Stimulated activated effector memory CD8-positive, alpha-beta T cell treated with anti-CD3 and anti-CD28 coated beads, Interleukin-12 subunit alpha, Interleukin-12 subunit beta, amount 100 ng/mL, for 72 hours (primary cell): ENCODE measurements at regions not wholly inside any gene's neighbourhood (a gene's known extent, or its start where the extent isn't known, plus 50 kb on each side); places are given as distances from the start of the nearest gene placed in this dataset.
"Not testable (repeated sequence)": the region's sequence is repeated elsewhere in the genome, so short reads cannot be mapped to it uniquely, and the experiment has no call there.

ENCODE experiments used
- ATAC-seq: fragments of 150-1000 bp; cut with Tn5 transposase; 2 replicates; pipeline ENCODE4 v1.10.0; 2021
- DNase-seq, 2 donors: peaks; one replicate each; pipeline ENCODE4 v3.0.0; 2021 to 2022; ENCODE audit warnings: low spot score in 2 of 2
- H3K27ac Mint-ChIP-seq: one replicate; pipeline ENCODE4 v1.8.0; 2022; ENCODE audit warnings: mild to moderate bottlenecking, mixed read lengths
- H3K36me3 Mint-ChIP-seq: one replicate; pipeline ENCODE4 v1.8.0; 2022; ENCODE audit warnings: mild to moderate bottlenecking, mixed read lengths
- H3K4me1 Mint-ChIP-seq: one replicate; pipeline ENCODE4 v1.8.0; 2022; ENCODE audit warnings: mixed read lengths
- H3K4me3 Mint-ChIP-seq: one replicate; pipeline ENCODE4 v1.8.0; 2022; ENCODE audit warnings: mild to moderate bottlenecking, mixed read lengths
- H3K9me3 Mint-ChIP-seq: one replicate; pipeline ENCODE4 v1.8.0; 2022; ENCODE audit warnings: mixed read lengths

- H3K36me3 Mint-ChIP-seq, result no peaks in the 10 kb centered on the region
- H3K9me3 Mint-ChIP-seq, result peaks cover 5% of the 10 kb centered on the region
- ATAC-seq (no peak), DNase-seq (no peak)
- no peak overlapping the region for H3K27ac Mint-ChIP-seq
- peaks cover 24% of the 10 kb centered on the region for H3K4me1 Mint-ChIP-seq
- peak overlapping the region; percentile 11 for H3K4me3 Mint-ChIP-seq
These were observed 255.7 kb downstream of the ADGRD1 start for GRCh38 chr12:131209082-131210070.

GRCh38 chr12:131210506-131211339, 257.0 kb downstream of the ADGRD1 start:
- DNase-seq (no peak), ATAC-seq (no peak)
- Mint-ChIP-seq H3K27ac (no peak overlapping the region), H3K4me3 (no peak overlapping the region), H3K9me3 (peaks cover 5% of the 10 kb centered on the region), H3K4me1 (peaks cover 24% of the 10 kb centered on the region), H3K36me3 (no peaks in the 10 kb centered on the region)

DNA sequence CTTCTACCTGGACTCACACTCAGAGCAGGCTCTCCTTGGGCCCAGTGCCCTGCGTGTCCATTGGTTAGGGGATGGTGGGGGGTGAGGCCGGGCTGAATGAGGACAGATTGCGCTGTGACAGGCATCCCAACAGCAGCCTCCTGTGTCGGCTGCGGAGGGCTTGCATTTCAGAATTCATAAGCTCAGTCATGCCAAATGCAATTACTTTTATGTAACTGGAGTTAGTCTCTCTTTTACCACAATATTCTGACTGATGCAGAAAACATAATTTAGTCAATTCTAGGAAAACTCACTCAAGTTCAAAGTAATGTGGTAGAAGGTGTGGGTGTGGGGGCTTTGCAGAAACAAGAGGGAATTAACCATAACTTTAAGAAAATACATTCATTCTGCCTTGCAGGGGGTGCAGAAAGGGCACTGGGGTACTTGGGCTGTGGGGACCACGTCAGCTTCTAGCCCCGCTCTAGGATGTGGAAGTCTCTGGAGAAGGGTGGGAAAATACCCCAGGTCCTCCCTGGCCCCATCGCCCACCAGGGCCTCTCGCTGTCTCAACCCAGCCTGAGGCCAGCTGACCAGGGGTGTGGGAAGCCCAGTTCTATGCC, 257.7 kb downstream of the ADGRD1 start:
- Mint-ChIP-seq H3K4me3 (no peak overlapping the region), H3K27ac (no peak overlapping the region)
- DNase-seq, result no peak

GRCh38 chr12:131213896-131214442, 260.3 kb downstream of the ADGRD1 start:
- no peak for ATAC-seq
- DNase-seq, result no peak
- H3K4me1 Mint-ChIP-seq, result peaks cover 24% of the 10 kb centered on the region
- H3K9me3 Mint-ChIP-seq, result peaks cover 5% of the 10 kb centered on the region
- H3K36me3 Mint-ChIP-seq, result no peaks in the 10 kb centered on the region
- no peak overlapping the region for H3K27ac Mint-ChIP-seq
- no peak overlapping the region for H3K4me3 Mint-ChIP-seq

More for the DNA sequence above, 257.7 kb downstream of the ADGRD1 start:
- peaks cover 24% of the 10 kb centered on the region for H3K4me1 Mint-ChIP-seq
- H3K36me3 Mint-ChIP-seq, result no peaks in the 10 kb centered on the region
- peak; percentile 46 for ATAC-seq
- peaks cover 5% of the 10 kb centered on the region for H3K9me3 Mint-ChIP-seq

DNA sequence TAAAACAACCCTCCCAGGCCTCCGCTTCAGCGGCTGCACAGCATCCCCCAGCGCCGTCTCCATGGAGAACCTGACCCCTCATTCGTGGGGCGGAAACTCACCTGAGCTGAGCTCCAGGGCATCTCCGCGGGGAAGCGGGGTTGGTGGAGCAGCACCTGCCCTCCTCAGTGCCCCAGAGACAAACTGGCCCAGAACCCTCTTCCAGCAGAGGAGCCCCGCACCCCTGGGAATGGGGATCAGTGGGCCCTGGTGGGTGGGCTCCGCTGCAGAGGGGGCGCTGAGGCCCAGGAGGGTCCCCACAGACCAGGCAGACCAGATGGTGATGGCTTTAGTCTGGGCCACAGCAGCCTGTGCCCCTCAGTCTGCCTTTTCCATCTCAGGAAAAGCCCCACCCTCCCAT, 261.2 kb downstream of the ADGRD1 start:
- not testable (repeated sequence) for DNase-seq, H3K9me3 Mint-ChIP-seq, H3K4me3 Mint-ChIP-seq, ATAC-seq, H3K36me3 Mint-ChIP-seq, H3K27ac Mint-ChIP-seq
- peaks cover 16% of the 10 kb centered on the region for H3K4me1 Mint-ChIP-seq

GRCh38 chr12:131216587-131216986, 262.9 kb downstream of the ADGRD1 start:
- ATAC-seq, DNase-seq, H3K4me3 Mint-ChIP-seq, H3K36me3 Mint-ChIP-seq, H3K27ac Mint-ChIP-seq, H3K9me3 Mint-ChIP-seq, H3K4me1 Mint-ChIP-seq: not testable (repeated sequence)

DNA sequence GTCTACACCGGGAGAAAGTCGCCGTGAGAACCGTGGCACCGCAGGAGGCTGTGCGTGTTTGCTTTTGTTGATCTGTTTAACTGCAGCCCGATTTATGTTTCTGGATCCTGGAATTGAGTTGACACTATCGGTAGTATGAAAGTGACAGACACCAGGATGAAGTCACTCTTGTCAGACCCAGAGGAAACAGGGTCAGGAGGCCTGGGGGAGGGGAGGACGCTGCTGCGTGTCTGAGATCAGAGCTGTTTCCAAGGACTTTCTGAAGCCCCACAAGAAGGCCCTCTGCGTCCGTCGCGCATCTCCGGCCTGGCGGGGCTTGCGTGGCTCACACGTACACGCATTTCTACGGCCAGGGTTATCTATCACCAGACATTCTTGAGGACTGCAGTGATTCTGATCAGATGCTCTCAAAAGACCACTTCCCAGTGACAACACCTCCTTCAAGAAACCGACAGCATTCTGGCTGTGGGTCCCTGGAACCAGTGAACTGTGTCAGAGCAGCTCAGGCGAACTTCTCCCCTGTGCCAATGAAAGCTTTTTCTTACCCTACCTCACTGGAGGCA, 263.4 kb downstream of the ADGRD1 start:
- no peak for ATAC-seq
- H3K4me3 Mint-ChIP-seq, result no peak overlapping the region

DNA sequence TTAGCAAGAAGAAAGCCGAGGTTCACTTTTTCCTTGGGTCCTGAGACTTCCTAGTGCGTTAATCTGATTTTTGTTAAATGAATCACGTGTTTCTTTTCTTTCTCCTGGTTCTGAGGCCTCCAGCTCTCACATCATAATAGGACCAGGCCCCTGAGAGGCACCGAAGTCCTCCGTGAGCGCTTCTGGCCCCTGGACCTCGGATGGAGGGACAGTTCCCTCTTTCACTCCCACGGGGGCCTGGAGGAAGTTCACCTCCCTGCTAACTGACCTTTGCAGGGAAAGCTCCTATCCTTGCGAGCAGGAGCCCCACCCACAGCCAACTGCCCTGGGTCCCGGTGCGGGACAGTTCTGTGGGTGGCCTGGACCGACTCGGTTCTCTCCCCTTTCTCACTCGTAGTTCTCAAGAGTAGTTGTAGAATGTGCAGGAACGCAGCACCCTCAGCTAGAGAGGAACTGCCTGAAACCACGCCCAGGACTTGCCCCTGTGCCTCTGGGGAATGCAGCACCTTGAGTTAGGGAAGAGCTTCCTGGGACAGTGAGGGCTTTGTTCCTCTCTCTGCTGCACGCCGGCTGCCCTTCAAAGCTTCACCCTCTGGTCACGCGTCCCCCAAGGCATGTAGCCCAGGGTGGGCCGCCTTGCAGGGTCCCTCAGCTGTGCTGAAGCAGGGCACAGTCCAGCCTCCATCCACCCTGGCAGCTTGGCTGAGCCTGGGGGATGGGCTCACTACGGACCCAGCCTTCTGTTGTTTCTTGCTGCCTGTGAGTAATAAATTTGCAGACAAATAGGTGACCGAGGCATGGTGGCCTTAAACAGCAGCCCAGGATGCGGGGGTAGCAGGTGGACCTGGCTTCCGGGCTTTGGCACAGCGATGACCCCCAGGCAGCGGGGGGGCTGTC, 264.6 kb downstream of the ADGRD1 start:
- no peak overlapping the region for H3K4me3 Mint-ChIP-seq
- H3K4me1 Mint-ChIP-seq, result peaks cover 9% of the 10 kb centered on the region
- peaks cover 2% of the 10 kb centered on the region for H3K9me3 Mint-ChIP-seq
- ATAC-seq (no peak), DNase-seq (no peak)
- H3K27ac Mint-ChIP-seq, result no peak overlapping the region
- H3K36me3 Mint-ChIP-seq, result no peaks in the 10 kb centered on the region

More for the DNA sequence above, 263.4 kb downstream of the ADGRD1 start:
- Mint-ChIP-seq H3K9me3 (peaks cover 5% of the 10 kb centered on the region), H3K4me1 (peaks cover 4% of the 10 kb centered on the region), H3K36me3 (no peaks in the 10 kb centered on the region), H3K27ac (no peak overlapping the region)
- no peak for DNase-seq

DNA sequence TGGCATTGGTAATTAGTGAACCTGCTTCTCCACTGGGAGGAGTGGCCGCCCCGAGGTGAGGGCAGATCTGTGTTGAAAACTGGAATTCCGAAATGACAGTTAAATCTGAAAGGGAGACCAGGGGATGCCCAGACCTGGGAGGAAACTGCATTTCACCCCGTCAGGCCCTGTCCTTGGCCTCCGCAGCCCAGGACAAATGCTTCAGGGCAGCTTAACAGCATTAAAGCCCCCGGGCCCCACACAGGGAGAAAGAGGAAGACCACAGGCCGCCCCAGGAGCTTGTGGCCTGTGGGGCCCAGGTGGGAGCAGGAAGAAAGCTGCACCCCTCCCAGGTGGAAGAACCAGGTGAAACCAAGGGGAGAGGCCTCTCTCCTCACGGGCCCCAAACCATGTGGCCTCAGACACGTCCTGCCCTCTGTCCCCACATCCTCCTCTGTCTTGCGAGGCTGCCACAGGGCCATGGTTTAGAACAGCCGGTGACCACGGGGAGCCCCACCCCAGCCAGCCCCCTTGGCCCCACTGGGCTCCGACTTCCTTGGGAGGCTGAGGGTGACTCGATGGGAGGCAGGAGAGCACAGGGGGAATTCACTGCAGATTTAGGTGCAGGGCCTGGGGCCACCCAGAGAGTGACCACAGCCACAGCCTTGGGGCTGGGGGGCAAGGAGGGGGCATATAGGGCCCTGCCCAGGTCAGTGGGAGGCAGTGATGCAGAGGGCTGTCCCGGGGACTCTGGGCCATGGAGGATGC, 265.4 kb downstream of the ADGRD1 start:
- Mint-ChIP-seq H3K36me3 (no peaks in the 10 kb centered on the region), H3K4me3 (no peak overlapping the region), H3K9me3 (no peaks in the 10 kb centered on the region)

GRCh38 chr12:131219670-131220330, 266.1 kb downstream of the ADGRD1 start:
- Mint-ChIP-seq H3K36me3 (no peaks in the 10 kb centered on the region), H3K4me3 (no peak overlapping the region), H3K4me1 (peaks cover 9% of the 10 kb centered on the region), H3K27ac (no peak overlapping the region), H3K9me3 (no peaks in the 10 kb centered on the region)
- DNase-seq, result no peak
- no peak for ATAC-seq

More for the DNA sequence above, 265.4 kb downstream of the ADGRD1 start:
- ATAC-seq, result no peak
- H3K27ac Mint-ChIP-seq, result no peak overlapping the region
- peaks cover 9% of the 10 kb centered on the region for H3K4me1 Mint-ChIP-seq
- DNase-seq, result no peak

- no peak for DNase-seq
- no peaks in the 10 kb centered on the region for H3K36me3 Mint-ChIP-seq
- H3K4me3 Mint-ChIP-seq, result no peak overlapping the region
- no peak overlapping the region for H3K27ac Mint-ChIP-seq
- H3K9me3 Mint-ChIP-seq, result no peaks in the 10 kb centered on the region
- H3K4me1 Mint-ChIP-seq, result peaks cover 9% of the 10 kb centered on the region
- no peak for ATAC-seq
These were observed 266.6 kb downstream of the ADGRD1 start for GRCh38 chr12:131220331-131220685.

DNA sequence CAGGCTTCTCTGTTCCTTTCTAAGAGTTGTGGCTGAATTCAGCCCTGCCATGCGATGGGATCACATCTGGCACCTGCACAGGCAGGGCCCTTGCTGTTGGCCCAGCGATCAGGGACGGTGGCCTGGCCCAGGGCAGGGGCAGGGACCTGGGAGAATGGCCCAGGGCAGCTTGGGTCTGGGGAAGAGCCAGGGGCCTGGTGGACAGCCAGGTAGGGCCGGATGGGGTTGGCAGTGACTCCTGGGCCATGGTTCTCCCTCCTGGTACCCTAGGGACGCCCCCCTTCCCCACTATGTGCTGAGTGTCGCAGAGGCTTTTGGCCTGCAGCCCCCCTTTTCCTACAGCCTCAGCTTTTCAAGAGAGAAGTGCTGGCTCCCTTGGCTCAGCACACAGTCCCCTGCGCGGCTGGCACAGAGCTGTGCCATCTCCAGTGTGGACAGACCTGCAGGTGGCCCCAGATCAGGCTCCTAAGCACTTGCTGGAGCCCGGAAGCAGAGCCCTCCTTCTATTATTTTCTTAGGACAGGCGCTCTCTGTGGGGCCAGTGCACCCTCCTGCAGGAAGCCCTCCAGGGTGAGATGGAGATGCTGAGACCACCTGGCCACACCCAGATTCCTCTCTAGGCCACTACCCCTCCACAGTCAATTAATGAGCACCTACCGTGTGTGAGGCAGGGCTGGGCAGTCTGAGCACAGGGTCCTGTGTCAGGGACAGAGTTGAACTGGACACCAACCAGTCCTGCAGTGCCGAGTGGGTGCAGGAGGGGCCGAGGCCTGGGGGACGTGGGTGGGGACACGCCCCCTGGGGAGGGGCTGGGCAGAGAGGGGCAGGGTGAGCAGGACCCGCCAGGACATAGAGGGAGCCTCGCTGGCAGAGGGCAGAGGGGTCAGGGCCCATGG, 267.6 kb downstream of the ADGRD1 start:
- DNase-seq (no peak), ATAC-seq (no peak)
- Mint-ChIP-seq H3K9me3 (no peaks in the 10 kb centered on the region), H3K4me3 (no peak overlapping the region), H3K36me3 (no peaks in the 10 kb centered on the region), H3K27ac (no peak overlapping the region), H3K4me1 (peaks cover 9% of the 10 kb centered on the region)
